ENCODE measurements at regions not wholly inside any gene's neighbourhood (a gene's known extent, or its start where the extent isn't known, plus 50 kb on each side); places are given as distances from the start of the nearest gene placed in this dataset.

DNA sequence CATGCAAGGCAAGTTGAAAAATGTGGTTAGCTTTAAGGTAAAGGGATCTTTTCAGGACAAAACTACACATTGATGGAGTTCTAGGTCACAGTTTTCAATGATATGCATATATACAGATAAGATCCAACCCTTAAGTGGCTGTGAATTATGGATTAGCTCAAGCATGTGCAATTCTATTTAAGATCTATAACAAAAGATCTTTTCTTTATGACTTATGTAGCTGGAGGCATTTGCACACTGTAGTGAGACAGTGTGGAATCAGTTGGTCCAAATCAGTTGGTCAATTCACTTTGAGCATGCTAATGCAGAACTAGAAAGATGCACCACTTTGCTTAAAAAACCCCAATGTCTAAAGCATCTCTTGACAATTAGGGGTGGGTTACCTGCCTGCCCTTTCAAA, 417.1 kb upstream of the ZEB2 start:
- TF ChIP-seq GLIS3 (CRISPR knock-in tag; IDR thresholded peaks at IDR 0.05): no peak
- TF ChIP-seq ARNTL (CRISPR knock-in tag; IDR thresholded peaks at IDR 0.05; ENCODE audit: borderline replicate concordance, low read depth): no peak
- TF ChIP-seq ZNF70 (CRISPR knock-in tag; IDR thresholded peaks at IDR 0.05): no peak
- TF ChIP-seq ZNF565 (CRISPR knock-in tag; conservative IDR thresholded peaks at IDR 0.05; ENCODE audit: low read depth): no peak
- no peak for TF ChIP-seq ISL1 (CRISPR knock-in tag; IDR thresholded peaks at IDR 0.05)
- TF ChIP-seq ZFP3 (CRISPR knock-in tag; IDR thresholded peaks at IDR 0.05): no peak
- no peak for TF ChIP-seq ZFP30 (CRISPR knock-in tag; IDR thresholded peaks at IDR 0.05)
- TF ChIP-seq TSHZ2 (CRISPR knock-in tag; IDR thresholded peaks at IDR 0.05): no peak
- TF ChIP-seq BACH2 (CRISPR knock-in tag; IDR thresholded peaks at IDR 0.05; ENCODE audit: borderline replicate concordance): no peak
- no peak for TF ChIP-seq TCF4 (CRISPR knock-in tag; IDR thresholded peaks at IDR 0.05; ENCODE audit: borderline replicate concordance)
- no peak for TF ChIP-seq ZC3H10 (CRISPR knock-in tag; IDR thresholded peaks at IDR 0.05)
- no peak for TF ChIP-seq OSR1 (CRISPR knock-in tag; IDR thresholded peaks at IDR 0.05)
- no peak for TF ChIP-seq PATZ1 (CRISPR knock-in tag; IDR thresholded peaks at IDR 0.05; ENCODE audit: borderline replicate concordance)
